A673 (cell line): ENCODE measurements at regions not wholly inside any gene's neighbourhood (a gene's known extent, or its start where the extent isn't known, plus 50 kb on each side); places are given as distances from the start of the nearest gene placed in this dataset.

ENCODE experiments used
- BruUV-seq: library from RNA; stranded (reverse); fragments of 400-500 nt; replicated peaks from 2 replicates; lab custom pipeline; 2021; lab: Mats Ljungman, UMichigan
- CTCF ChIA-PET: fragments of 300-600 bp; sonication (Branson Sonifier 250); formaldehyde crosslinking; loops from one replicate; lab custom pipeline; 2022; ENCODE audit warnings: antibody characterized with exemption; lab: Charles Lee
- POLR2A ChIA-PET: fragments of 300-600 bp; sonication (Branson Sonifier 250); formaldehyde crosslinking; loops from one replicate; lab custom pipeline; 2022; ENCODE audit warnings: antibody characterized with exemption; ENCODE audit not compliant: low non-redundant PET; lab: Charles Lee
- DNase-seq: peaks from one replicate; pipeline ENCODE4 v3.0.0-alpha.2; 2015; ENCODE audit warnings: low spot score
- H3K27ac ChIP-seq: fragments of 200-600 bp; sonication (generic); 2 replicates; pipeline ENCODE4 v1.5.1; 2016; ENCODE audit warnings: mixed run types, low read depth, mild to moderate bottlenecking, mixed read lengths, antibody characterized with exemption, low read length; ENCODE audit not compliant: poor library complexity, severe bottlenecking
- H3K27me3 ChIP-seq: fragments of 200-600 bp; sonication (generic); replicated peaks from 2 replicates; pipeline ENCODE4 v1.6.1; 2017; ENCODE audit warnings: mixed run types, low read depth, mild to moderate bottlenecking, mixed read lengths, antibody characterized with exemption, low read length; ENCODE audit not compliant: insufficient read depth, poor library complexity
- H3K36me3 ChIP-seq: fragments of 200-600 bp; sonication (generic); 2 replicates; pipeline ENCODE4 v1.6.1; 2016; ENCODE audit warnings: mixed run types, mild to moderate bottlenecking, mixed read lengths, antibody characterized with exemption, low read length; ENCODE audit not compliant: insufficient read depth, poor library complexity, severe bottlenecking
- H3K4me1 ChIP-seq: fragments of 200-600 bp; sonication (generic); 2 replicates; pipeline ENCODE4 v1.6.1; 2017; ENCODE audit warnings: mixed run types, mild to moderate bottlenecking, mixed read lengths, antibody characterized with exemption, low read length; ENCODE audit not compliant: insufficient read depth, poor library complexity, severe bottlenecking
- H3K4me3 ChIP-seq: fragments of 200-600 bp; sonication (generic); 2 replicates; pipeline ENCODE4 v1.5.1; 2016; ENCODE audit warnings: low read depth, mixed run types, mild to moderate bottlenecking, mixed read lengths, low read length; ENCODE audit not compliant: poor library complexity, severe bottlenecking
- H3K9me3 ChIP-seq: fragments of 200-600 bp; sonication (generic); 2 replicates; pipeline ENCODE4 v1.6.1; 2016; ENCODE audit warnings: mixed run types, low read depth, mild to moderate bottlenecking, mixed read lengths, antibody characterized with exemption, low read length; ENCODE audit not compliant: poor library complexity, severe bottlenecking
- EZH2 ChIP-seq: fragments of 200-600 bp; sonication (generic); IDR thresholded peaks from 2 replicates; pipeline ENCODE4 v1.6.1; 2017; ENCODE audit warnings: borderline replicate concordance, low read depth, mild to moderate bottlenecking, mixed read lengths, antibody characterized with exemption, low read length; ENCODE audit not compliant: poor library complexity, severe bottlenecking
- intact Hi-C: fragments of 100-400 bp; cut with micrococcal nuclease; formaldehyde crosslinking; loops from one replicate; pipeline ENCODE4 v1.10.0; 2022; ENCODE audit not compliant: unreplicated experiment
- TF ChIP-seq, protein P1 (sequence below): fragments of 300-800, 200-600 bp; sonication (generic); conservative IDR thresholded peaks from 2 replicates; pipeline ENCODE4 v1.5.1; 2017; ENCODE audit warnings: low read depth, mild to moderate bottlenecking, antibody characterized with exemption, low read length, moderate library complexity, mixed read lengths

DNA sequence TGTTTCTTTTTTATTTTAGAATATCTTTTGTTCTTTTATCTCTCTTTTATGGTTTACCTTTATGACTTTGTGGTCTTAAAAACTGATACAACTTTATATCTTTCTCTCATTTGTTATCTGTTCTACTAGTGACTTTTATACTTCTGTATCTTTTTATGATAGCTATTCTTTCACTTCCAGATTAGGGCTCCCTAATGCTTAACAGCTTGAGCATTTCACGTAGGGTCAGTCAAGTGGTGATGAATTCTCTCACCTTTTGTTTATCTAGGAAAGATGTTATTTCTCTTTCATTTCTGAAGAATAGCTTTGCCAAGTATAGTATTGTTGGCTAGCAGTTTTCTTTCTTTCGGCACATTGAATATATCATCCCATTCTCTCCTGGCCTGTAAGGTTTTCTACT is 123.6 kb downstream of the NUDT12 start:
- H3K4me3 ChIP-seq, result no peak overlapping the region
- POLR2A ChIA-PET, result no interaction called here
- H3K4me1 ChIP-seq, result no peaks in the 10 kb centered on the region
- H3K9me3 ChIP-seq, result peaks cover 3% of the 10 kb centered on the region
- no peak overlapping the region for H3K27ac ChIP-seq
- no peaks in the 10 kb centered on the region for H3K27me3 ChIP-seq
- no peak for DNase-seq
- intact Hi-C loops, result no loop called here
- no peak for TF ChIP-seq EZH2
- TF ChIP-seq, protein P1, sequence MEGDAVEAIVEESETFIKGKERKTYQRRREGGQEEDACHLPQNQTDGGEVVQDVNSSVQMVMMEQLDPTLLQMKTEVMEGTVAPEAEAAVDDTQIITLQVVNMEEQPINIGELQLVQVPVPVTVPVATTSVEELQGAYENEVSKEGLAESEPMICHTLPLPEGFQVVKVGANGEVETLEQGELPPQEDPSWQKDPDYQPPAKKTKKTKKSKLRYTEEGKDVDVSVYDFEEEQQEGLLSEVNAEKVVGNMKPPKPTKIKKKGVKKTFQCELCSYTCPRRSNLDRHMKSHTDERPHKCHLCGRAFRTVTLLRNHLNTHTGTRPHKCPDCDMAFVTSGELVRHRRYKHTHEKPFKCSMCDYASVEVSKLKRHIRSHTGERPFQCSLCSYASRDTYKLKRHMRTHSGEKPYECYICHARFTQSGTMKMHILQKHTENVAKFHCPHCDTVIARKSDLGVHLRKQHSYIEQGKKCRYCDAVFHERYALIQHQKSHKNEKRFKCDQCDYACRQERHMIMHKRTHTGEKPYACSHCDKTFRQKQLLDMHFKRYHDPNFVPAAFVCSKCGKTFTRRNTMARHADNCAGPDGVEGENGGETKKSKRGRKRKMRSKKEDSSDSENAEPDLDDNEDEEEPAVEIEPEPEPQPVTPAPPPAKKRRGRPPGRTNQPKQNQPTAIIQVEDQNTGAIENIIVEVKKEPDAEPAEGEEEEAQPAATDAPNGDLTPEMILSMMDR, result no peak
- CTCF ChIA-PET, result no interaction called here
- no TSS peak for BruUV-seq
- H3K36me3 ChIP-seq, result no peaks in the 10 kb centered on the region

DNA sequence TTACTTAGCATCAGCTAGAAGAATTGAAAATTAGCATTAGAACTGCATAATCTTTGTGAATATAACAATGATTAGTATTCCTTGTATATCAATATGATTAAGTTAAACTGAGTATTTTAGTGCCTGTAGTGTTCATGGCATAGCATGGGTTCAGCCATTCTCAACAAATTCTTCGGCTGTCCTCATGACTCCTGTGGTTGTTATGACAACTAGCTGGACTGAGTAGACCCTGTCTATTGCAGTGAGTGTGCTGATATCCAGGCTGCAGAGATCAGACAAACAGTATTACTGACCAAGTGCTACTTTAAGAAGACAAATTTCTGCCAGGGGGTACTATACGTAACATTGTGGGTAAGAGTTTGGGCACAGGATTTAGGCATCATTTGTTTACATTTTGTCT is 125.9 kb downstream of the NUDT12 start:
- Histone ChIP-seq H3K36me3 (no peaks in the 10 kb centered on the region), H3K27ac (no peak overlapping the region), H3K27me3 (no peaks in the 10 kb centered on the region), H3K4me1 (no peaks in the 10 kb centered on the region), H3K4me3 (no peak overlapping the region), H3K9me3 (peaks cover 3% of the 10 kb centered on the region)
- POLR2A ChIA-PET, result interaction anchor here (0.6 kb wide), 1 partner anchor 44 kb away, joined by 3 read pairs; no protein-coding TSS in a partner anchor
- CTCF ChIA-PET, result no interaction called here
- intact Hi-C loops, result no loop called here
- no TSS peak for BruUV-seq
- TF ChIP-seq, protein P1, result no peak
- TF ChIP-seq EZH2, result no peak
- no peak for DNase-seq

DNA sequence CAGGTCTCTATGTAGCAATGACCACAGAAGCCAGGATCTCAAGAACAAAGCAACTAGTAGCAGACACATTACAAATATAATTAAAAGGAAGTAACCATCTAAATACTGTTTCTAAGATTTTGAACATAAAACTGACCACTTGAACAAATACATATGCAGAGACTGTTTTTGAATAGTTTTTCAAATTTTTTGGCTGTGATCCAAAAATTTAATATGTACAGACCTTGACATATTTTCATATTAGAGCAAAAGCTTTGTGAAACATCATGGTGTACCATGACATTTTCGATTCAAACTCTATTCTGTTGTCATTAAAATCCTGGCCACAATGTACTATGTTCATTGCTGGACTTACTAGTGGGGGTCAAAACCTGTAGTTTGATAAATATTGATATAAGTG is 126.5 kb downstream of the NUDT12 start:
- Histone ChIP-seq H3K4me1 (no peaks in the 10 kb centered on the region), H3K9me3 (peaks cover 3% of the 10 kb centered on the region), H3K27ac (no peak overlapping the region), H3K36me3 (no peaks in the 10 kb centered on the region), H3K27me3 (no peaks in the 10 kb centered on the region), H3K4me3 (no peak overlapping the region)
- ChIA-PET CTCF (no interaction called here), POLR2A (no interaction called here)
- TF ChIP-seq, protein P1, result no peak
- no peak for TF ChIP-seq EZH2
- DNase-seq, result no peak
- no TSS peak for BruUV-seq
- intact Hi-C loops, result no loop called here
